H1 (cell line): ENCODE measurements at regions not wholly inside any gene's neighbourhood (a gene's known extent, or its start where the extent isn't known, plus 50 kb on each side); places are given as distances from the start of the nearest gene placed in this dataset.

Experiments
- CTCF ChIA-PET: fragments of 300-600 bp; sonication (Branson Sonifier 250); formaldehyde crosslinking; loops from one replicate; lab custom pipeline; 2021; ENCODE audit not compliant: partially characterized antibody; lab: Charles Lee
- POLR2A ChIA-PET: fragments of 300-600 bp; sonication (Branson Sonifier 250); formaldehyde crosslinking; loops from one replicate; lab custom pipeline; 2021; ENCODE audit warnings: inconsistent platforms; ENCODE audit not compliant: partially characterized antibody; lab: Charles Lee
- DNase-seq, 2 experiments: peaks; one replicate each; pipeline versions ENCODE4 v3.0.0 to v3.0.0-alpha.2; 2010 to 2022; ENCODE audit warnings: low spot score in 2 of 2, low read depth in 1 of 2, mixed read lengths in 1 of 2
- FAIRE-seq: peaks from 2 replicates; lab custom pipeline; 2011; peaks lifted over from hg19 to GRCh38; lab: Jason Lieb, UNC
- H2AFZ ChIP-seq: 2 replicates; pipeline ENCODE4 v1.8.1; 2012; ENCODE audit warnings: low read length, inconsistent platforms
- H2AK5ac ChIP-seq: 2 replicates; pipeline ENCODE4 v1.6.1; 2013; ENCODE audit warnings: low read depth, low read length
- H2BK120ac ChIP-seq: replicated peaks from 2 replicates; pipeline ENCODE3; 2013; ENCODE audit warnings: low read depth, low read length, inconsistent platforms
- H2BK12ac ChIP-seq: 2 replicates; pipeline ENCODE4 v1.6.1; 2013; ENCODE audit warnings: low read depth, low read length
- H2BK15ac ChIP-seq: 2 replicates; pipeline ENCODE4 v1.6.1; 2013; ENCODE audit warnings: low read length
- H2BK20ac ChIP-seq: 2 replicates; pipeline ENCODE4 v1.6.1; 2013; ENCODE audit warnings: low read length
- H2BK5ac ChIP-seq: 2 replicates; pipeline ENCODE4 v1.6.1; 2013; ENCODE audit warnings: low read depth, low read length
- H3K14ac ChIP-seq: 2 replicates; pipeline ENCODE4 v1.6.1; 2013; ENCODE audit warnings: inconsistent platforms; ENCODE audit not compliant: insufficient read length
- H3K18ac ChIP-seq: 2 replicates; pipeline ENCODE4 v1.6.1; 2013; ENCODE audit warnings: low read length; ENCODE audit errors: extremely low read depth
- H3K23ac ChIP-seq: 2 replicates; pipeline ENCODE4 v1.6.1; 2013; ENCODE audit warnings: inconsistent platforms; ENCODE audit not compliant: insufficient read length
- H3K23me2 ChIP-seq: 2 replicates; pipeline ENCODE4 v1.6.1; 2013; ENCODE audit warnings: low read depth, low read length
- H3K27ac ChIP-seq: 2 replicates; pipeline ENCODE4 v1.6.1; 2011; ENCODE audit warnings: low read depth, low read length, inconsistent platforms
- H3K27me3 ChIP-seq, 4 experiments: replicated peaks in 1 of 4; 1 replicate in 1 of 4; 2 replicates in 3 of 4; pipeline versions ENCODE4 v1.6.1 to v1.8.1; 2011 to 2013; ENCODE audit warnings: low read length in 3 of 4, mild to moderate bottlenecking in 3 of 4, inconsistent platforms in 2 of 4, mixed read lengths in 2 of 4, moderate library complexity in 1 of 4; ENCODE audit not compliant: control insufficient read depth in 3 of 4, insufficient read depth in 3 of 4; ENCODE audit errors: extremely low read depth in 1 of 4
- H3K36me3 ChIP-seq, 4 experiments: 2 replicates each; pipeline versions ENCODE4 v1.6.1 to v1.8.1; 2011 to 2013; ENCODE audit warnings: mild to moderate bottlenecking in 4 of 4, low read length in 3 of 4, moderate library complexity in 2 of 4, control low read depth in 1 of 4, inconsistent platforms in 1 of 4; ENCODE audit not compliant: insufficient read depth in 4 of 4, control insufficient read depth in 2 of 4
- H3K4ac ChIP-seq: replicated peaks from 2 replicates; pipeline ENCODE3; 2013; ENCODE audit warnings: low read length, low read depth, mixed read lengths, inconsistent platforms; ENCODE audit not compliant: insufficient read length
- H3K4me1 ChIP-seq, 4 experiments: replicated peaks in 1 of 4; 1 replicate in 1 of 4; 2 replicates in 3 of 4; pipeline versions ENCODE4 v1.6.1 to v1.8.1; 2011 to 2013; ENCODE audit warnings: low read length in 3 of 4, inconsistent platforms in 2 of 4, mixed read lengths in 1 of 4; ENCODE audit not compliant: insufficient read depth in 4 of 4, control insufficient read depth in 3 of 4
- H3K4me2 ChIP-seq, 2 experiments: 2 replicates each; pipeline versions ENCODE4 v1.6.1 to v1.8.1; 2011 to 2013; ENCODE audit warnings: low read depth in 2 of 2, low read length in 2 of 2, control low read depth in 1 of 2, inconsistent platforms in 1 of 2, mild to moderate bottlenecking in 1 of 2; ENCODE audit not compliant: insufficient read depth in 1 of 2
- H3K4me3 ChIP-seq, 4 experiments: fragments of 200-600, 300-600 bp in 1 of 4; sonication (generic), shearing (Covaris generic), sonication (Bioruptor Twin) in 1 of 4; 2 replicates each; pipeline versions ENCODE4 v1.5.1 to v1.8.1; 2011 to 2016; ENCODE audit warnings: low read length in 4 of 4, low read depth in 3 of 4, control low read depth in 2 of 4, inconsistent platforms in 2 of 4, mild to moderate bottlenecking in 2 of 4, mixed read lengths in 1 of 4, moderate library complexity in 1 of 4; ENCODE audit not compliant: insufficient read depth in 2 of 4; ENCODE audit errors: extremely low read depth in 1 of 4
- H3K56ac ChIP-seq: replicated peaks from 2 replicates; pipeline ENCODE3; 2013; ENCODE audit warnings: low read depth, mild to moderate bottlenecking, mixed read lengths, low read length, inconsistent platforms; ENCODE audit not compliant: insufficient read length
- H3K79me1 ChIP-seq: 2 replicates; pipeline ENCODE4 v1.6.1; 2013; ENCODE audit warnings: low read depth, low read length, control low read depth
- H3K79me2 ChIP-seq, 2 experiments: 2 replicates each; pipeline versions ENCODE4 v1.6.1 to v1.8.1; 2012 to 2013; ENCODE audit warnings: low read length in 2 of 2, mild to moderate bottlenecking in 2 of 2, inconsistent platforms in 1 of 2; ENCODE audit not compliant: insufficient read depth in 2 of 2, control insufficient read depth in 1 of 2
- H3K9ac ChIP-seq, 4 experiments: replicated peaks in 1 of 4; 1 replicate in 1 of 4; 2 replicates in 3 of 4; pipeline versions ENCODE4 v1.6.1 to v1.8.1; 2011 to 2013; ENCODE audit warnings: low read depth in 3 of 4, low read length in 3 of 4, control low read depth in 2 of 4, mild to moderate bottlenecking in 2 of 4, moderate library complexity in 2 of 4, inconsistent platforms in 1 of 4; ENCODE audit errors: extremely low read depth in 1 of 4
- H3K9me3 ChIP-seq, 2 experiments: 2 replicates each; pipeline versions ENCODE4 v1.6.1 to v1.8.1; 2012 to 2013; ENCODE audit warnings: mild to moderate bottlenecking in 2 of 2, moderate library complexity in 2 of 2, control low read depth in 1 of 2, inconsistent platforms in 1 of 2, low read depth in 1 of 2, low read length in 1 of 2, mixed read lengths in 1 of 2; ENCODE audit not compliant: insufficient read depth in 2 of 2
- H4K20me1 ChIP-seq, 2 experiments: replicated peaks in 1 of 2; 2 replicates each; pipeline versions ENCODE3 to v1.8.1; 2011 to 2013; ENCODE audit warnings: inconsistent platforms in 2 of 2, low read length in 2 of 2, mild to moderate bottlenecking in 1 of 2; ENCODE audit not compliant: insufficient read depth in 2 of 2, control insufficient read depth in 1 of 2
- H4K5ac ChIP-seq: 2 replicates; pipeline ENCODE4 v1.6.1; 2013; ENCODE audit warnings: low read length, low read depth, mixed read lengths, inconsistent platforms; ENCODE audit not compliant: insufficient read length
- H4K8ac ChIP-seq: 2 replicates; pipeline ENCODE4 v1.8.0; 2013; ENCODE audit warnings: mild to moderate bottlenecking, moderate library complexity, low read length, inconsistent platforms; ENCODE audit not compliant: insufficient read depth; ENCODE audit errors: extremely low read depth
- H4K91ac ChIP-seq: replicated peaks from 2 replicates; pipeline ENCODE3; 2013; ENCODE audit warnings: low read length, mixed read lengths, inconsistent platforms; ENCODE audit not compliant: insufficient read length
- BACH1 ChIP-seq: IDR thresholded peaks from 2 replicates; pipeline ENCODE4 v1.6.1; 2012; ENCODE audit warnings: low read length, improper control_type of control experiment
- CBX5 ChIP-seq: fragments of 300-800, 300-1000 bp; sonication (generic); IDR thresholded peaks from 2 replicates; pipeline ENCODE4 v1.7.1; 2016; ENCODE audit warnings: antibody characterized with exemption, low read length, low read depth
- CHD2 ChIP-seq: IDR thresholded peaks from 2 replicates; pipeline ENCODE4 v1.6.1; 2012; ENCODE audit warnings: low read length, improper control_type of control experiment
- CTCF ChIP-seq, 3 experiments: IDR thresholded peaks; 1 replicate in 2 of 3; 2 replicates in 1 of 3; pipeline versions ENCODE4 v1.5.1 to v1.6.1; 2011; ENCODE audit warnings: low read length in 3 of 3, mild to moderate bottlenecking in 3 of 3, inconsistent platforms in 2 of 3, low read depth in 1 of 3, moderate library complexity in 1 of 3; ENCODE audit not compliant: insufficient read depth in 1 of 3; ENCODE audit errors: control extremely low read depth in 1 of 3
- EP300 ChIP-seq, 2 experiments: IDR thresholded peaks; 1 replicate in 1 of 2; 2 replicates in 1 of 2; pipeline ENCODE4 v1.6.1; 2011 to 2012; ENCODE audit warnings: low read depth in 2 of 2, low read length in 2 of 2, mild to moderate bottlenecking in 2 of 2, borderline replicate concordance in 1 of 2, inconsistent platforms in 1 of 2, moderate library complexity in 1 of 2
- EZH2 ChIP-seq: fragments of 200-600 bp; sonication (generic); IDR thresholded peaks from 2 replicates; pipeline ENCODE4 v1.7.1; 2012; ENCODE audit warnings: low read depth, mild to moderate bottlenecking, moderate library complexity, low read length, inconsistent platforms; ENCODE audit not compliant: severe bottlenecking
- NRF1 ChIP-seq: IDR thresholded peaks from 2 replicates; pipeline ENCODE4 v1.6.1; 2011; ENCODE audit warnings: mild to moderate bottlenecking, low read depth, low read length, improper control_type of control experiment
- POU5F1 ChIP-seq: IDR thresholded peaks from 2 replicates; pipeline ENCODE4 v1.6.1; 2011; ENCODE audit warnings: low read depth, mild to moderate bottlenecking, low read length, moderate library complexity
- RAD21 ChIP-seq, 2 experiments: IDR thresholded peaks in 1 of 2; conservative IDR thresholded peaks in 1 of 2; 2 replicates each; pipeline ENCODE4 v1.6.1; 2011; ENCODE audit warnings: low read depth in 2 of 2, low read length in 2 of 2, improper control_type of control experiment in 1 of 2, inconsistent platforms in 1 of 2, mild to moderate bottlenecking in 1 of 2, moderate library complexity in 1 of 2
- RBBP5 ChIP-seq: IDR thresholded peaks from 2 replicates; pipeline ENCODE4 v1.7.1; 2012; ENCODE audit warnings: low read depth, mild to moderate bottlenecking, inconsistent platforms, low read length, moderate library complexity, borderline replicate concordance
- RNF2 ChIP-seq: fragments of 200-900, 300-1000 bp; sonication (generic); IDR thresholded peaks from 2 replicates; pipeline ENCODE4 v1.7.1; 2016; ENCODE audit warnings: borderline replicate concordance, low read depth, mild to moderate bottlenecking, antibody characterized with exemption, low read length; ENCODE audit not compliant: poor library complexity, severe bottlenecking; ENCODE audit errors: missing control alignments
- WGBS, 2 experiments: shearing (Covaris generic) in 1 of 2; methylation state at CpG; one replicate each; pipeline versions ENCODE4 v1.1.6 to v1.1.7; 2013 to 2015; ENCODE audit warnings: low lambda C conversion rate in 2 of 2, mixed read lengths in 2 of 2, inconsistent platforms in 1 of 2, low coverage in 1 of 2, missing lambda C conversion rate in 1 of 2; ENCODE audit not compliant: insufficient replicate concordance in 2 of 2, insufficient coverage in 1 of 2, insufficient read length in 1 of 2; ENCODE audit errors: extremely low coverage in 1 of 2, missing lambda C conversion rate in 1 of 2; 5-methylcytosine and 5-hydroxymethylcytosine counted together

- ChIA-PET CTCF (no interaction called here), POLR2A (no interaction called here)
- WGBS, 2 experiments, result 90% methylated on average over 8 of the region's 8 CpGs; no CpG with 5 or more reads in 1 of the 2 experiments
- Histone ChIP-seq H2BK5ac (no peak overlapping the region), H3K4me1 (no peaks in the 10 kb centered on the region), H3K9me3 (peaks cover 90 to 96% of the 10 kb centered on the region in 2 experiments), H3K23me2 (peaks cover 3% of the 10 kb centered on the region; the same call in 1 of the 2 replicates), H3K4ac (no peak overlapping the region), H3K79me1 (no peaks in the 10 kb centered on the region), H4K5ac (no peak overlapping the region), H3K9ac (no peak overlapping the region), H3K4me2 (no peak overlapping the region), H3K23ac (no peak overlapping the region), H3K18ac (no peak overlapping the region), H2AK5ac (no peak overlapping the region), H3K36me3 (no peaks in the 10 kb centered on the region; a peak in 1 of 8 replicates), H2AFZ (no peak overlapping the region), H3K79me2 (no peaks in the 10 kb centered on the region), H3K56ac (no peak overlapping the region), H3K27ac (no peak overlapping the region), H2BK12ac (no peak overlapping the region), H3K14ac (no peak overlapping the region), H4K91ac (no peak overlapping the region), H4K8ac (no peak overlapping the region), H2BK120ac (no peak overlapping the region), H3K27me3 (no peaks in the 10 kb centered on the region), H2BK15ac (no peak overlapping the region), H3K4me3 (no peak overlapping the region), H4K20me1 (no peaks in the 10 kb centered on the region), H2BK20ac (no peak overlapping the region)
- DNase-seq (no peak), FAIRE-seq (no peak)
- no peak for TF ChIP-seq CHD2
- TF ChIP-seq RAD21 (IDR thresholded peaks at IDR 0.05 in 1 of 2, conservative IDR thresholded peaks at IDR 0.05 in 1 of 2; ENCODE audit: low read depth in 2 of 2, low read length in 2 of 2), result no peak
- TF ChIP-seq BACH1, result no peak
- no peak for TF ChIP-seq CTCF (IDR thresholded peaks at IDR 0.05; ENCODE audit: control extremely low read depth in 1 of 3, insufficient read depth in 1 of 3, low read depth in 1 of 3, low read length in 3 of 3)
- TF ChIP-seq RNF2, result no peak
- TF ChIP-seq POU5F1, result no peak
- TF ChIP-seq CBX5, result no peak
- TF ChIP-seq EZH2, result no peak
- no peak for TF ChIP-seq RBBP5
- no peak for TF ChIP-seq NRF1
- TF ChIP-seq EP300 (IDR thresholded peaks at IDR 0.05; ENCODE audit: borderline replicate concordance in 1 of 2, low read depth in 2 of 2, low read length in 2 of 2), result no peak
Measured at GRCh38 chr22:47331750-47332149, 569.3 kb downstream of the TBC1D22A start.
